HepG2 (cell line): ENCODE measurements at regions not wholly inside any gene's neighbourhood (a gene's known extent, or its start where the extent isn't known, plus 50 kb on each side); places are given as distances from the start of the nearest gene placed in this dataset.

ENCODE experiments used
- CTCF ChIP-seq: sonication (generic); formaldehyde crosslinking; IDR thresholded peaks from 2 replicates; pipeline ENCODE4 v1.5.0; 2020; ENCODE audit warnings: mild to moderate bottlenecking, missing genetic modification reagents, moderate library complexity
- IRX3 ChIP-seq: sonication (generic); formaldehyde crosslinking; IDR thresholded peaks from 2 replicates; pipeline ENCODE4 v1.8.1; 2023; ENCODE audit warnings: mild to moderate bottlenecking, low read depth, missing genetic modification reagents, borderline replicate concordance
- MXI1 ChIP-seq: IDR thresholded peaks from 3 replicates; pipeline ENCODE4 v1.6.1; 2012; ENCODE audit warnings: low read depth, low read length, inconsistent platforms, borderline replicate concordance
- PBX2 ChIP-seq: IDR thresholded peaks from 2 replicates; pipeline ENCODE4 v1.6.1; 2016; ENCODE audit warnings: control low read depth
- RAD21 ChIP-seq: fragments of 450-650 bp; formaldehyde crosslinking; IDR thresholded peaks from 2 replicates; pipeline ENCODE4 v1.5.0; 2020; ENCODE audit warnings: mild to moderate bottlenecking
- SRSF4 ChIP-seq: fragments of 200-400 bp; formaldehyde crosslinking; IDR thresholded peaks from one replicate; pipeline ENCODE4 v1.6.1; 2018; ENCODE audit warnings: mild to moderate bottlenecking, low read depth, low read length, moderate library complexity; ENCODE audit not compliant: poor library complexity, severe bottlenecking
- U2AF1 ChIP-seq: fragments of 200-400 bp; formaldehyde crosslinking; optimal IDR thresholded peaks from 2 replicates; pipeline ENCODE3; 2017; ENCODE audit warnings: mild to moderate bottlenecking, low read depth, low read length
- ZNF12 ChIP-seq: sonication (generic); formaldehyde crosslinking; IDR thresholded peaks from 2 replicates; pipeline ENCODE4 v1.5.0; 2020; ENCODE audit warnings: missing genetic modification reagents
- ZNF263 ChIP-seq: sonication (generic); formaldehyde crosslinking; IDR thresholded peaks from 2 replicates; pipeline ENCODE4 v1.4.0; 2020; ENCODE audit warnings: missing genetic modification reagents
- ZNF841 ChIP-seq: sonication (generic); formaldehyde crosslinking; IDR thresholded peaks from 2 replicates; pipeline ENCODE4 v1.8.1; 2023; ENCODE audit warnings: missing genetic modification reagents, borderline replicate concordance

GRCh38 chr10:21150166-21150565 is 253.1 kb upstream of the NEBL start:
- TF ChIP-seq CTCF (CRISPR knock-in tag) (no peak), MXI1 (no peak), U2AF1 (no peak), SRSF4 (no peak), ZNF263 (CRISPR knock-in tag) (no peak), ZNF12 (no peak), ZNF841 (CRISPR knock-in tag) (no peak), PBX2 (CRISPR knock-in tag) (no peak), RAD21 (CRISPR knock-in tag) (no peak), IRX3 (CRISPR knock-in tag) (no peak)
